ENCODE measurements at regions not wholly inside any gene's neighbourhood (a gene's known extent, or its start where the extent isn't known, plus 50 kb on each side); places are given as distances from the start of the nearest gene placed in this dataset.
A peak's percentile ranks its signal among the peaks of the same experiment; 100 is the strongest.

GRCh38 chr2:19140463-19141208 is 217.8 kb downstream of the OSR1 start (continued):
- TF ChIP-seq NFAT5 (CRISPR knock-in tag; IDR thresholded peaks at IDR 0.05), result no peak
- TF ChIP-seq ZNF558 (CRISPR knock-in tag; IDR thresholded peaks at IDR 0.05; ENCODE audit: borderline replicate concordance), result no peak
- no peak for TF ChIP-seq ZNF3 (CRISPR knock-in tag; IDR thresholded peaks at IDR 0.05)
- no peak for TF ChIP-seq ZBTB40 (IDR thresholded peaks at IDR 0.05)
- no peak for TF ChIP-seq ZBTB40 (CRISPR knock-in tag; IDR thresholded peaks at IDR 0.05)
- 0 out of 2 replicates have a peak, but pooled peaks have one; percentile 48 for TF ChIP-seq ZNF143 (CRISPR knock-in tag; IDR thresholded peaks at IDR 0.05)
- TF ChIP-seq TOE1 (CRISPR knock-in tag; IDR thresholded peaks at IDR 0.05), result no peak
- peak; percentile 100 for TF ChIP-seq ATF3 (CRISPR knock-in tag; IDR thresholded peaks at IDR 0.05)
- 0 out of 2 replicates have a peak, but pooled peaks have one; percentile 56 for TF ChIP-seq SNAPC5 (CRISPR knock-in tag; IDR thresholded peaks at IDR 0.05; ENCODE audit: borderline replicate concordance)
- TF ChIP-seq CBX5 (CRISPR knock-in tag; IDR thresholded peaks at IDR 0.05; ENCODE audit: borderline replicate concordance), result peak; percentile 90
- no peak for TF ChIP-seq TRIM22 (IDR thresholded peaks at IDR 0.05)
- TF ChIP-seq ZNF839 (CRISPR knock-in tag; IDR thresholded peaks at IDR 0.05; ENCODE audit: borderline replicate concordance), result no peak
- no peak for TF ChIP-seq CC2D1A (CRISPR knock-in tag; IDR thresholded peaks at IDR 0.05)
